Adrenal gland (tissue), 5 donors: ENCODE measurements at regions not wholly inside any gene's neighbourhood (a gene's known extent, or its start where the extent isn't known, plus 50 kb on each side); places are given as distances from the start of the nearest gene placed in this dataset.

Experiments used
- POLR2A ChIP-seq, 2 donors: fragments of 450-650 bp; IDR thresholded peaks; one replicate each; pipeline ENCODE4 v1.6.1; 2017; ENCODE audit warnings: antibody characterized with exemption in 2 of 2, mild to moderate bottlenecking in 2 of 2, moderate library complexity in 1 of 2
- TF ChIP-seq, protein P1 (sequence below), 6 experiments: fragments of 450-650 bp in 4 of 6; fragments of 200-600 bp in 2 of 6; sonication (generic) in 1 of 6; IDR thresholded peaks; 1 replicate in 5 of 6; 2 replicates in 1 of 6; pipeline versions ENCODE4 v1.5.1 to v1.8.0; 2016 to 2021; ENCODE audit warnings: antibody characterized with exemption in 6 of 6, mild to moderate bottlenecking in 2 of 6, moderate library complexity in 1 of 6
- donor health status: DM: no; HTN: no; CAD: no.

DNA sequence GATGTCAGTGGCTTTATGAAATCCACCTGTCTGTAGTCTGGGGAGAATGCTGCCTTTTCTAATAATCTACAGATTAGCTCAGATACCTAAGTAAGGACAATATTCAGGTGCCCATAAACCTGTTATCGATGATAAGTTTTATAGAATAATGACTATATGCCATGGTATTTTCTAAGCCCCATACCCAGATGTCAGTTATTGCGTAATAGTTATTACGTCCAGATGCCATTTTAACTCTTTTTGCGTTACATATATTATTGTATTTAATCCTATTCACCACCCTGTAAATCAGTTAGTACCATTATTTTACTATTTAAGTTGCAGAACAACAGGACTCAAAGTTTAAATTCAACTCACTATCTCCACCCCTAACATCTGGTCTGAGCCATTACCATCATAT is 1343.9 kb upstream of the ACO1 start:
- TF ChIP-seq, protein P1, sequence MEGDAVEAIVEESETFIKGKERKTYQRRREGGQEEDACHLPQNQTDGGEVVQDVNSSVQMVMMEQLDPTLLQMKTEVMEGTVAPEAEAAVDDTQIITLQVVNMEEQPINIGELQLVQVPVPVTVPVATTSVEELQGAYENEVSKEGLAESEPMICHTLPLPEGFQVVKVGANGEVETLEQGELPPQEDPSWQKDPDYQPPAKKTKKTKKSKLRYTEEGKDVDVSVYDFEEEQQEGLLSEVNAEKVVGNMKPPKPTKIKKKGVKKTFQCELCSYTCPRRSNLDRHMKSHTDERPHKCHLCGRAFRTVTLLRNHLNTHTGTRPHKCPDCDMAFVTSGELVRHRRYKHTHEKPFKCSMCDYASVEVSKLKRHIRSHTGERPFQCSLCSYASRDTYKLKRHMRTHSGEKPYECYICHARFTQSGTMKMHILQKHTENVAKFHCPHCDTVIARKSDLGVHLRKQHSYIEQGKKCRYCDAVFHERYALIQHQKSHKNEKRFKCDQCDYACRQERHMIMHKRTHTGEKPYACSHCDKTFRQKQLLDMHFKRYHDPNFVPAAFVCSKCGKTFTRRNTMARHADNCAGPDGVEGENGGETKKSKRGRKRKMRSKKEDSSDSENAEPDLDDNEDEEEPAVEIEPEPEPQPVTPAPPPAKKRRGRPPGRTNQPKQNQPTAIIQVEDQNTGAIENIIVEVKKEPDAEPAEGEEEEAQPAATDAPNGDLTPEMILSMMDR (IDR thresholded peaks at IDR 0.05), result no peak
- TF ChIP-seq POLR2A (IDR thresholded peaks at IDR 0.05), result no peak
